GM06990 (cell line): ENCODE measurements at regions not wholly inside any gene's neighbourhood (a gene's known extent, or its start where the extent isn't known, plus 50 kb on each side); places are given as distances from the start of the nearest gene placed in this dataset.

Experiments used
- DNase-seq: peaks from one replicate; pipeline ENCODE4 v3.0.0-alpha.2; 2011; ENCODE audit not compliant: insufficient read length; ENCODE audit errors: extremely low read depth
- H3K27me3 ChIP-seq: replicated peaks from 2 replicates; pipeline ENCODE4 v1.6.0; 2011; ENCODE audit warnings: low read length; ENCODE audit not compliant: control insufficient read depth, insufficient read depth
- H3K36me3 ChIP-seq: 2 replicates; pipeline ENCODE4 v1.5.1; 2011; ENCODE audit warnings: low read length; ENCODE audit not compliant: control insufficient read depth, insufficient read depth
- H3K4me3 ChIP-seq: replicated peaks from 2 replicates; pipeline ENCODE4 v1.5.1; 2011; ENCODE audit warnings: low read depth, mild to moderate bottlenecking, control low read depth, low read length
- TF ChIP-seq, protein P1 (sequence below): IDR thresholded peaks from 2 replicates; pipeline ENCODE4 v1.5.1; 2011; ENCODE audit warnings: low read length, control low read depth, mild to moderate bottlenecking, inconsistent platforms; ENCODE audit not compliant: insufficient read depth, poor library complexity, severe bottlenecking

DNA sequence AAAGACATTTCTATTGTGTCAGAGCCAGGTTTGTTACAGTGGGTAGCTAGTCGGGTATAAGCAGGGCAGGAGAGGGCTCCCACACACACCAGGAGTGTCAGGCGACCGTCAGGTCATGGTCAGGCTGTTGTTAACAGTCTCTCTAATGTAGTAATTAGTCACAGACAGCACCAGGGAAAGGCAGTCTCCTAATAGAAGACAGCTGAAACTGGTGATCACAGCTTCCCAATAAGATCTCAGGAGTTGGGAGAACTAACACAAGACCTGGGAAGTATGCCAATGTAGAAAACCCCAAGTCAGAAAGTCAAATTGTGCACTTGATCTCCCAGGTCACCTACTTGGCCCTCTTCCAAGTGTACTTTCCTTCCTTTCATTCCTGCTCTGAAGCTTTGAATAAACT is 53.0 kb upstream of the GPR6 start:
- Histone ChIP-seq H3K27me3 (no peaks in the 10 kb centered on the region; the same call in 1 of the 2 replicates), H3K36me3 (no peaks in the 10 kb centered on the region), H3K4me3 (no peak overlapping the region)
- no peak for DNase-seq
- TF ChIP-seq, protein P1, sequence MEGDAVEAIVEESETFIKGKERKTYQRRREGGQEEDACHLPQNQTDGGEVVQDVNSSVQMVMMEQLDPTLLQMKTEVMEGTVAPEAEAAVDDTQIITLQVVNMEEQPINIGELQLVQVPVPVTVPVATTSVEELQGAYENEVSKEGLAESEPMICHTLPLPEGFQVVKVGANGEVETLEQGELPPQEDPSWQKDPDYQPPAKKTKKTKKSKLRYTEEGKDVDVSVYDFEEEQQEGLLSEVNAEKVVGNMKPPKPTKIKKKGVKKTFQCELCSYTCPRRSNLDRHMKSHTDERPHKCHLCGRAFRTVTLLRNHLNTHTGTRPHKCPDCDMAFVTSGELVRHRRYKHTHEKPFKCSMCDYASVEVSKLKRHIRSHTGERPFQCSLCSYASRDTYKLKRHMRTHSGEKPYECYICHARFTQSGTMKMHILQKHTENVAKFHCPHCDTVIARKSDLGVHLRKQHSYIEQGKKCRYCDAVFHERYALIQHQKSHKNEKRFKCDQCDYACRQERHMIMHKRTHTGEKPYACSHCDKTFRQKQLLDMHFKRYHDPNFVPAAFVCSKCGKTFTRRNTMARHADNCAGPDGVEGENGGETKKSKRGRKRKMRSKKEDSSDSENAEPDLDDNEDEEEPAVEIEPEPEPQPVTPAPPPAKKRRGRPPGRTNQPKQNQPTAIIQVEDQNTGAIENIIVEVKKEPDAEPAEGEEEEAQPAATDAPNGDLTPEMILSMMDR: no peak

DNA sequence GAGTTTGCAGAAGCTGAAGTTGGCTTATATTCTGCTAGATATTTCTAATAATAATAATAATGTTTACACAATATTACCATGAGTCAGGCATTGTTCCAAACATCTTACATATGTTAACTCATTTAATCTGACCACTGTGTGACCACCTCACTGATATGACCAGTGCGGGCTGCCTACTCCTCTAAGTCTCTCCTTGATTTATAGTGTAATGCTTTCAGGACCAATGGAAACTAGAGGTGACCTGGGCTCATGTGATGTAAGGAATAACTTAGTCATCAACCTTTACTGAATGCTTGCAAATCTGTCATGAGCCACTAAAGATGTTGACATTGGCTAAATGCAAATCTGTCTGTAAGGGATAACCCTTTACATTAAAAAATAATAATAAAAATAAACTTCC is 51.1 kb upstream of the GPR6 start:
- H3K4me3 ChIP-seq: no peak overlapping the region
- no peaks in the 10 kb centered on the region; the same call in 1 of the 2 replicates for H3K27me3 ChIP-seq
- DNase-seq: no peak
- TF ChIP-seq, protein P1: no peak
- H3K36me3 ChIP-seq: no peaks in the 10 kb centered on the region
